Breast epithelium (tissue), 4 donors: ENCODE measurements at regions not wholly inside any gene's neighbourhood (a gene's known extent, or its start where the extent isn't known, plus 50 kb on each side); places are given as distances from the start of the nearest gene placed in this dataset.

Experiments
- DNase-seq, 2 donors: peaks; one replicate each; pipeline ENCODE4 v3.0.0-alpha.2; 2019; ENCODE audit warnings: low spot score in 2 of 2
- H3K27ac ChIP-seq, 2 donors: fragments of 200-600 bp; sonication (generic) in 1 of 2; one replicate each; pipeline ENCODE4 v1.5.1; 2016 to 2019; ENCODE audit warnings: mild to moderate bottlenecking in 1 of 2
- H3K27me3 ChIP-seq, 2 donors: fragments of 200-600 bp; sonication (generic) in 1 of 2; one replicate each; pipeline versions ENCODE4 v1.5.1 to v1.6.0; 2017 to 2019; ENCODE audit warnings: control low read depth in 1 of 2, mild to moderate bottlenecking in 1 of 2
- H3K36me3 ChIP-seq: fragments of 200-600 bp; one replicate; pipeline ENCODE4 v1.5.1; 2019
- H3K4me1 ChIP-seq, 2 donors: fragments of 200-600 bp; sonication (generic); one replicate each; pipeline ENCODE4 v1.5.1; 2016 to 2019; ENCODE audit warnings: control low read depth in 1 of 2
- H3K4me3 ChIP-seq, 3 donors: fragments of 200-600 bp; sonication (generic); 1 replicate in 2 of 3; 2 replicates in 1 of 3; pipeline ENCODE4 v1.5.1; 2016 to 2019; ENCODE audit warnings: mild to moderate bottlenecking in 3 of 3, moderate library complexity in 2 of 3
- H3K9me3 ChIP-seq, 2 donors: fragments of 200-600 bp; sonication (generic) in 1 of 2; one replicate each; pipeline ENCODE4 v1.5.1; 2016 to 2019; ENCODE audit warnings: control low read depth in 1 of 2
- CTCF ChIP-seq, 3 donors: fragments of 450-650 bp; IDR thresholded peaks; one replicate each; pipeline ENCODE4 v1.5.1; 2016 to 2017; ENCODE audit warnings: antibody characterized with exemption in 3 of 3, mild to moderate bottlenecking in 3 of 3, moderate library complexity in 3 of 3
- POLR2A ChIP-seq: fragments of 450-650 bp; IDR thresholded peaks from one replicate; pipeline ENCODE4 v1.6.1; 2016; ENCODE audit warnings: antibody characterized with exemption, mild to moderate bottlenecking, moderate library complexity
- POLR2AphosphoS5 ChIP-seq, 3 donors: sonication (generic); formaldehyde crosslinking; IDR thresholded peaks; one replicate each; pipeline ENCODE4 v1.6.1; 2017; ENCODE audit warnings: antibody characterized with exemption in 3 of 3
- intact Hi-C: fragments of 100-400 bp; cut with DNase I; formaldehyde crosslinking; loops from one replicate; pipeline ENCODE4 v1.15.1; 2023; ENCODE audit warnings: low total_unique reads

- Histone ChIP-seq H3K9me3 (no peaks in the 10 kb centered on the region), H3K4me3 (no peak overlapping the region), H3K27ac (no peak overlapping the region), H3K36me3 (no peaks in the 10 kb centered on the region), H3K4me1 (peaks cover 0 to 4% of the 10 kb centered on the region in 2 donors), H3K27me3 (no peaks in the 10 kb centered on the region)
- no peak for DNase-seq
- TF ChIP-seq POLR2A (no peak), CTCF (IDR thresholded peaks at IDR 0.05) (no peak), POLR2AphosphoS5 (IDR thresholded peaks at IDR 0.05) (no peak)
- intact Hi-C loops = no loop called here
Measured at GRCh38 chr2:24439971-24440340, 51.1 kb upstream of the NCOA1 start.

GRCh38 chr2:24439280-24439970, 51.6 kb upstream of the NCOA1 start:
- intact Hi-C loops = no loop called here
- no peak for TF ChIP-seq POLR2A
- no peak for TF ChIP-seq POLR2AphosphoS5 (IDR thresholded peaks at IDR 0.05)
- TF ChIP-seq CTCF (IDR thresholded peaks at IDR 0.05) = no peak
- no peaks in the 10 kb centered on the region for H3K36me3 ChIP-seq

GRCh38 chr2:24438106-24438505, 52.9 kb upstream of the NCOA1 start:
- no peaks in the 10 kb centered on the region for H3K36me3 ChIP-seq
- H3K9me3 ChIP-seq = no peaks in the 10 kb centered on the region
- intact Hi-C loops = no loop called here
- peaks cover 0 to 4% of the 10 kb centered on the region in 2 donors for H3K4me1 ChIP-seq
- no peak for DNase-seq
- TF ChIP-seq CTCF (IDR thresholded peaks at IDR 0.05) = no peak
- no peak for TF ChIP-seq POLR2AphosphoS5 (IDR thresholded peaks at IDR 0.05)
- TF ChIP-seq POLR2A = no peak
- H3K27ac ChIP-seq = no peak overlapping the region
- no peak overlapping the region for H3K4me3 ChIP-seq
- no peaks in the 10 kb centered on the region for H3K27me3 ChIP-seq

More at GRCh38 chr2:24439280-24439970, 51.6 kb upstream of the NCOA1 start:
- Histone ChIP-seq H3K27me3 (no peaks in the 10 kb centered on the region), H3K4me3 (no peak overlapping the region), H3K27ac (peak overlapping the region in 1 of 2 donors; percentile 13), H3K4me1 (peaks cover 0 to 4% of the 10 kb centered on the region in 2 donors), H3K9me3 (no peaks in the 10 kb centered on the region)
- DNase-seq = no peak

- peaks cover 0 to 4% of the 10 kb centered on the region in 2 donors for H3K4me1 ChIP-seq
- TF ChIP-seq POLR2A (no peak), CTCF (IDR thresholded peaks at IDR 0.05) (no peak), POLR2AphosphoS5 (IDR thresholded peaks at IDR 0.05) (peak in 1 of 3 donors; percentile 58)
- no peaks in the 10 kb centered on the region for H3K36me3 ChIP-seq
- H3K9me3 ChIP-seq = no peaks in the 10 kb centered on the region
- intact Hi-C loops = no loop called here
- H3K27ac ChIP-seq = peak overlapping the region; percentile 72 to 80
- peak; percentile 50 to 60 for DNase-seq
- H3K27me3 ChIP-seq = no peaks in the 10 kb centered on the region
- H3K4me3 ChIP-seq = peak overlapping the region in 2 of 3 donors; percentile 17 to 40
Measured at GRCh38 chr2:24435391-24436316, 55.4 kb upstream of the NCOA1 start.

- no peaks in the 10 kb centered on the region for H3K36me3 ChIP-seq
- no peak for DNase-seq
- H3K27me3 ChIP-seq = no peaks in the 10 kb centered on the region
- no peaks in the 10 kb centered on the region for H3K9me3 ChIP-seq
- intact Hi-C loops = no loop called here
- no peak overlapping the region for H3K4me3 ChIP-seq
- peak overlapping the region; percentile 72 to 80 for H3K27ac ChIP-seq
- peaks cover 0 to 4% of the 10 kb centered on the region in 2 donors for H3K4me1 ChIP-seq
- no peak for TF ChIP-seq POLR2AphosphoS5 (IDR thresholded peaks at IDR 0.05)
- TF ChIP-seq POLR2A = no peak
- no peak for TF ChIP-seq CTCF (IDR thresholded peaks at IDR 0.05)
Measured at GRCh38 chr2:24434541-24434940, 56.5 kb upstream of the NCOA1 start.
